ENCODE measurements at regions not wholly inside any gene's neighbourhood (a gene's known extent, or its start where the extent isn't known, plus 50 kb on each side); places are given as distances from the start of the nearest gene placed in this dataset.

DNA sequence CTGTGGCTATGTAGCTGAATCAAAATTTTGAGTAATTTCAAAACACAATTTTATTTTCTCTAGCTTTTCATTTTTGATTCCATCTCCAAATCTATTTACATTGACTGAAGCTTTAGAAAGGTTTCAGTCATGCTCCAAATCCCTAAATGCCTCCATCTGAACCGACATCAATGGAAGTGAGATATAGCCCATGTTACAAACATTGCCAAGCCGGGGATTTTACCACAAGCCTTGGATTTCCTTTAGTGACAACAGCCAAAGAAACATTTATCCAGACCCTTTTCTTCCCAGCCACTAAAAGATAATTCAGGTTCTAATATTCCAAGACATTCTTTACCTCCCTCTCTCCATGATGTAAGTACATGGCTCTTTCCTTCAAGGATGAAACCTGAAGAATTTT, 1087.7 kb upstream of the SEMA6A start:
- no peak overlapping the region for H3K4me3 ChIP-seq (ENCODE audit: low read depth, low read length)
- TF ChIP-seq, protein P1, sequence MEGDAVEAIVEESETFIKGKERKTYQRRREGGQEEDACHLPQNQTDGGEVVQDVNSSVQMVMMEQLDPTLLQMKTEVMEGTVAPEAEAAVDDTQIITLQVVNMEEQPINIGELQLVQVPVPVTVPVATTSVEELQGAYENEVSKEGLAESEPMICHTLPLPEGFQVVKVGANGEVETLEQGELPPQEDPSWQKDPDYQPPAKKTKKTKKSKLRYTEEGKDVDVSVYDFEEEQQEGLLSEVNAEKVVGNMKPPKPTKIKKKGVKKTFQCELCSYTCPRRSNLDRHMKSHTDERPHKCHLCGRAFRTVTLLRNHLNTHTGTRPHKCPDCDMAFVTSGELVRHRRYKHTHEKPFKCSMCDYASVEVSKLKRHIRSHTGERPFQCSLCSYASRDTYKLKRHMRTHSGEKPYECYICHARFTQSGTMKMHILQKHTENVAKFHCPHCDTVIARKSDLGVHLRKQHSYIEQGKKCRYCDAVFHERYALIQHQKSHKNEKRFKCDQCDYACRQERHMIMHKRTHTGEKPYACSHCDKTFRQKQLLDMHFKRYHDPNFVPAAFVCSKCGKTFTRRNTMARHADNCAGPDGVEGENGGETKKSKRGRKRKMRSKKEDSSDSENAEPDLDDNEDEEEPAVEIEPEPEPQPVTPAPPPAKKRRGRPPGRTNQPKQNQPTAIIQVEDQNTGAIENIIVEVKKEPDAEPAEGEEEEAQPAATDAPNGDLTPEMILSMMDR (conservative IDR thresholded peaks at IDR 0.05; ENCODE audit: low read depth, low read length), result no peak

DNA sequence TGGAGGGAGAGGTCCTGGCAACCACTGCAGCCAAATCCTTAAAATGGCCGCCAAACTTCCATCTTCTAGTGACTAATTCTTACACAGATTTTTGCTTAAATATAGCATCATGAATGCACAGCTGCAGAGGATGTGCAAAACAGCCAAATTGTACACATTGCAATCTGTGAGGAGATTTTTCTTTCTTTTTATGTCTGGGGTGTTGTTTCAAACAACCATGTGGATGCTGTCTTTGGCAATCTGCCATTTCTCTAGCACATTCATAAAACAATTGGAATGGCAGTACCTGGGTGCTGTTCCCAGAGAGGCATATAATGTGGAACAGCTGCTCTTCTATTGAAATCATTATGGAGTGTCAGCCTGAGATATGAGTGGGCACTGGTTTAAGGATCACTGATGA, 1082.9 kb upstream of the SEMA6A start:
- TF ChIP-seq, protein P1 (conservative IDR thresholded peaks at IDR 0.05; ENCODE audit: low read depth, low read length), result no peak
- H3K4me3 ChIP-seq (ENCODE audit: low read depth, low read length), result no peak overlapping the region
- DNase-seq (ENCODE audit: low read depth), result no peak

More for the DNA sequence above, 1087.7 kb upstream of the SEMA6A start:
- no peak for DNase-seq (ENCODE audit: low read depth)

DNA sequence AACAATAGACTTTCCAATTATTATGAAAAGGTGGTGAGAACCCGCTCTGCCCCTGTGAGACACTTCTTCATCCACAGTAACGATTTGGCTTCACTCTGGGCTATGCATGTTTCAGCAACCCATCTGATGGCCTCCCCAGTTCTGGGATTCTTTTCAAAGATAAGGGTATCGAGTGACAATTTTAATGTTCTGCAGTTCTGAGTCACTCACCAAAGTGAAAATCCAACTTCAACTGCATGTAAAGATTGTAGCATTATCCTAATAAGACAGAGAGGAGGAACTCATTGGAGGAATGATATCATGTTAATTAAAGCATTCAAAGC, 1078.3 kb upstream of the SEMA6A start:
- H3K4me3 ChIP-seq (ENCODE audit: low read depth, low read length), result no peak overlapping the region
- no peak for DNase-seq (ENCODE audit: low read depth)
- TF ChIP-seq, protein P1 (conservative IDR thresholded peaks at IDR 0.05; ENCODE audit: low read depth, low read length), result no peak

DNA sequence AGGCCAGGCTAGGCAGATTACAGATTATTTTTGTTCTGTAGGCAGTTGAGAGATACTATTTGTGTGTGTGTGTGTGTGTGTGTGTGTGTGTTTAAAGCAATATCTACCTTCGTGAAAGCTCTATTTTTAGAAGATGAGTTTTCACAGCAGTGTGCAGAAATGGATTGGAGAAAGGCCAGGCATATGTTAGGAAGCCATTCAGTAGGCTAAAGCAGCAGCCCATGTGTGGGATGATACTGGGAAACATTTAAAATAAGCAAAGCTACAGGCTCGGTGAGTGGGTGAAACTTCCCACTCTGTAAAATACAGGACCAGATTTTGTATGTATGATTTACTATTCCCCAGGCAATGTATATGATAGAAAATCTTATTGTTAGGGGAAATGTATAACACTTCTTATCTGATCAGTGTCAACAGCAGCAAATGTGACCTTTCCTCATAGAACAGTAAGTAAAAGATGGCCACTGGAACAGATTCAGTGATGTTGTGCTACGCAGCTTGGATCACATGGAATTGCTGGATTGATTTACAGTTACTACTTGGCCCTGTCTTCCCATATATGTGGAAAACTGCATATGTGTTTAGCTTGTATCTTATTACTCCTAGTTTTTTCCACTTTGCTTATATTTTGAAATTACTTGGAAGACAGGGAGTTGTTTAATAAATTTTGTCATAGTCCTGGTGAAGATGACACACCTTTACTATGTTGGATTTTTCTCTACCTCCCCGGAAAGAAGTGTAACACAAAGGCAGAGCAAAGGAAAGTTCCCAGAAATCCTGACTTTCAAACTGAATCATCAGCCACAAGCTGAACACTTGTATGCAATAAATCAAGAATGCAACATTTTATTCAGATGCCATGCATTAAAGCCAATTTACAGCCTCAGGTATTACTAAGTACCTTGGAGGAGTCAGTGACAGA, 1077.7 kb upstream of the SEMA6A start:
- TF ChIP-seq, protein P1 (conservative IDR thresholded peaks at IDR 0.05; ENCODE audit: low read depth, low read length), result no peak
- H3K4me3 ChIP-seq (ENCODE audit: low read depth, low read length), result no peak overlapping the region
- no peak for DNase-seq (ENCODE audit: low read depth)

DNA sequence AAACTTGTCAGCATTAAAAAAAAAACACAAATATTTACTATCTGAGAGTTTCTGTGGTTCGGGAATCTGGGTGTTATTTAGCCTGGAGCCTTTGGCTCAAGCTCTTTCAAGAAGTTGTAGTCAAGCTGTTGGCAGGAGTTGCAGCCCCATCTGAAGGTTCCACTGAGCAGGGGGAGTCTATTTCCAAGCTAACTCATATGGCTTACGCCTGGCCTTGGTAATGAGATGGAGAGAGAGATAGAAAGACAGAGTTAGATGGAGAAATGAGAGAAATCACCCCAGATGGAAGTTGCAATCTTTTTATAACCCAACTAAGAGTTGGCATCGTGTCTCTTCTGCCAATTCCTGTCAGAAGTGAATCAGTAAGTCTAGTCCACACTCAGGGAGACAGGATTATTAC, 1075.2 kb upstream of the SEMA6A start:
- TF ChIP-seq, protein P1 (conservative IDR thresholded peaks at IDR 0.05; ENCODE audit: low read depth, low read length), result no peak
- H3K4me3 ChIP-seq (ENCODE audit: low read depth, low read length), result no peak overlapping the region
- no peak for DNase-seq (ENCODE audit: low read depth)

DNA sequence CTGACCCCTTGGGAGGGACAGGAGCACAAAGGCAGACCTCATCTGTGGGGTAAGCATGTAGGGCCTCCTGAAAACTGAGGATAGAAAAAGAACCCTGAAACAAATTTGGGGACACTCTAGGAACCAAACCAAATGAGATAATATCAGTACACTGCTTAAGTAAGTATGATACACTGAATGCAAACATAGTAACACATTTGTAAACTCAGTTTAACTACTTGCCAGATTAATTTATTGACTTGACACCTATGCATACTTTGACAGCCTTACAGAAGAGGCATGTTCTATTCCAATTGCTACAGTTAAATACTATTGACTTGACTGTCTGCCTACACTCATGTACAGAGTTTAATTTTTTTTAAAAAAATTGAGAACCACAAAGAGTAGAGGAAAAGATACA, 1070.8 kb upstream of the SEMA6A start:
- H3K4me3 ChIP-seq (ENCODE audit: low read depth, low read length), result no peak overlapping the region
- TF ChIP-seq, protein P1 (conservative IDR thresholded peaks at IDR 0.05; ENCODE audit: low read depth, low read length), result no peak
- no peak for DNase-seq (ENCODE audit: low read depth)

DNA sequence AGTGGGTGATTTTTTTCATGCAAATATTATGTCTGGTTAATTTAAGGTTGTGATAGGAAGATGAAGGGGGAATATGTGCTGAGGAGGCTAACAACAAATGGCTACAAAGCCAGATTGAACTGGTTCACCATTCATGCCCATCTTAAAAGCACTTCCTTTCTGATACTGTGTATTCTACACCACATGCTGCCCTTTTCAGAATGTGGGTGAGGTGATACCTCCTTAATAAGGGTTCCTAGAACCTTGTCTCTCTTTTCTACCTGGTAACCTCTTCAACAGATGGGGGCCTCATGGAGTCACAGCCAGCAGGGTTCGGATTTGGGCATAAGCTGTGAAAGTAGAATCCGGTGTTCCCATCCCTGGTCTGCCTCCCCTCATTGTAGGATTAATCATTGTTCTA, 1064.0 kb upstream of the SEMA6A start:
- TF ChIP-seq, protein P1 (conservative IDR thresholded peaks at IDR 0.05; ENCODE audit: low read depth, low read length), result no peak
- DNase-seq (ENCODE audit: low read depth), result no peak
- no peak overlapping the region for H3K4me3 ChIP-seq (ENCODE audit: low read depth, low read length)
